Stimulated activated CD8-positive, alpha-beta memory T cell treated with anti-CD3 and anti-CD28 coated beads, Interleukin-15, amount 100 ng/mL, for 4 hours (primary cell): ENCODE measurements at regions not wholly inside any gene's neighbourhood (a gene's known extent, or its start where the extent isn't known, plus 50 kb on each side); places are given as distances from the start of the nearest gene placed in this dataset.

Experiments
- DNase-seq, 2 donors: peaks; one replicate each; pipeline ENCODE4 v3.0.0-alpha.2; 2020; ENCODE audit warnings: low read depth in 2 of 2

- DNase-seq: no peak
Observed at GRCh38 chr15:96243701-96244100, 86.8 kb upstream of the NR2F2 start.

- no peak for DNase-seq
Observed at GRCh38 chr15:96245252-96245651, 85.2 kb upstream of the NR2F2 start.

GRCh38 chr15:96246057-96246456 is 84.4 kb upstream of the NR2F2 start:
- DNase-seq: no peak

GRCh38 chr15:96247621-96248305 is 82.7 kb upstream of the NR2F2 start:
- DNase-seq: no peak

- no peak for DNase-seq
Observed at GRCh38 chr15:96252148-96252547, 78.4 kb upstream of the NR2F2 start.

GRCh38 chr15:96253006-96253747 is 77.3 kb upstream of the NR2F2 start:
- DNase-seq: no peak

- no peak for DNase-seq
Observed at GRCh38 chr15:96254173-96254572, 76.3 kb upstream of the NR2F2 start.

- no peak for DNase-seq
Observed at GRCh38 chr15:96255599-96255998, 74.9 kb upstream of the NR2F2 start.

- no peak for DNase-seq
Observed at GRCh38 chr15:96261575-96262034, 68.9 kb upstream of the NR2F2 start.

GRCh38 chr15:96262097-96262496 is 68.4 kb upstream of the NR2F2 start:
- no peak for DNase-seq

GRCh38 chr15:96262549-96263489 is 67.7 kb upstream of the NR2F2 start:
- DNase-seq: no peak

GRCh38 chr15:96264351-96264798 is 66.1 kb upstream of the NR2F2 start:
- DNase-seq: no peak

GRCh38 chr15:96264801-96265515 is 65.5 kb upstream of the NR2F2 start:
- DNase-seq: no peak

GRCh38 chr15:96266456-96266855 is 64.0 kb upstream of the NR2F2 start:
- no peak for DNase-seq

- DNase-seq: no peak
Observed at GRCh38 chr15:96267463-96267862, 63.0 kb upstream of the NR2F2 start.

GRCh38 chr15:96268442-96269204 is 61.9 kb upstream of the NR2F2 start:
- no peak for DNase-seq

GRCh38 chr15:96270581-96271172 is 59.8 kb upstream of the NR2F2 start:
- no peak for DNase-seq

- DNase-seq: no peak
Observed at GRCh38 chr15:96272427-96272826, 58.1 kb upstream of the NR2F2 start.

GRCh38 chr15:96273317-96274086 is 57.0 kb upstream of the NR2F2 start:
- no peak for DNase-seq

- no peak for DNase-seq
Observed at GRCh38 chr15:96274087-96274440, 56.4 kb upstream of the NR2F2 start.
